ENCODE measurements at regions not wholly inside any gene's neighbourhood (a gene's known extent, or its start where the extent isn't known, plus 50 kb on each side); places are given as distances from the start of the nearest gene placed in this dataset.

DNA sequence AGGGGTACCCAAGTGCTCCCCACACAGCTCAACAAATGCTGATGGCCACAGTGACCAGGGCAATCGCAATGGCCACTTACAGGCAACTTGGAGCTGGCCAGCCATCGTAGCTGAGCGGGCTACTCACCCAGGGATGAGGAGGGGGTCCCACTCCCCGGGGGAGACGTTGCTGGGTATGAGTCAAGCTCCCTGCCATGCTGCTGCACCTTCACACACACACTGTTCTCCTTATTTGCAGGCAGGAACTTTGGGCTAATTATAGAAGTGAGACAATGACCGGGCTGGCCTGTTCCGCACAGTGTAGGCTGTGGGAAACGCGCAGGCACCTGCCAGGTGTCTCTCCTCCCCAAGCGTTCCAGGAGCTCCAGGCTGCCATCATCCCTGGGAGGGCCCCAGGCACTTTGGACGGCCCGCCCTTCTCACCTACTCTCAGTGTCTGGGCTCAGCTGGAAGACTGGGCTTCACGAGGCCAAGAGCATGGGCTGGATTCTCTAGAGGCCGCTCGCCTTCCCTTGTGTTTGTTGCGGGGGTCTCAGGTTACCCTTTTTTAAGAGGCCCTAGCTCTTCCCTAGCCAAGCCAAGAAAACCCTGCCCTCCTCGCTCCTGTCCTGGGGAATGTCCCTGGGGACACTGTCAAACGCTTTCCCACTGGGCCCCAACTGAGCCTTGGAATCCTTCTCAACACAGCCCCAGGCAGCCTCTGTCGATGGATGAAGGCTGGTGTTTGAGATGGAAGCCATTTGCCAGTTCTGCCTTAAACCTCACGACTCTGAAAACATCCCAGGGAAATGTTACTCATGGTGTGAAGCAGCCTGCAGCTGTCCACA lies 73.0 kb downstream of the RTL6 start:
- in situ Hi-C loops (cut with HindIII; ENCODE audit: low sequenced_read_pairs) = no loop called here

DNA sequence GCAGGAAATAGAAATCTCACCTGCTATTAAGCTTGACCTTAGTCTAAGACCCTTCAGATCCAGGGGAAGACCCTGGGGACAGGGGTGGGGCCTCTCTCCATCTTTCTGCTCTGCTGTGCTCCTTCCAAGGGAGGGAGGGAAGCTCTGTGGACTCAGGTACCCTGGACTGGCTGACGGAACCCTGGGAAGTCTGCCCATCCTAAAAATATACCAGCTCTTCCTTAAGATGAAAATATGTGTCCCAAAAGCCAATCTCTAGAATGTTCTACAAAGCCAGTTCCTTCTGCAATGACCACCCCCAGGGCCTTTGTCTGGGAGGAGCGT lies 73.7 kb downstream of the RTL6 start:
- in situ Hi-C loops (cut with HindIII; ENCODE audit: low sequenced_read_pairs) = no loop called here

DNA sequence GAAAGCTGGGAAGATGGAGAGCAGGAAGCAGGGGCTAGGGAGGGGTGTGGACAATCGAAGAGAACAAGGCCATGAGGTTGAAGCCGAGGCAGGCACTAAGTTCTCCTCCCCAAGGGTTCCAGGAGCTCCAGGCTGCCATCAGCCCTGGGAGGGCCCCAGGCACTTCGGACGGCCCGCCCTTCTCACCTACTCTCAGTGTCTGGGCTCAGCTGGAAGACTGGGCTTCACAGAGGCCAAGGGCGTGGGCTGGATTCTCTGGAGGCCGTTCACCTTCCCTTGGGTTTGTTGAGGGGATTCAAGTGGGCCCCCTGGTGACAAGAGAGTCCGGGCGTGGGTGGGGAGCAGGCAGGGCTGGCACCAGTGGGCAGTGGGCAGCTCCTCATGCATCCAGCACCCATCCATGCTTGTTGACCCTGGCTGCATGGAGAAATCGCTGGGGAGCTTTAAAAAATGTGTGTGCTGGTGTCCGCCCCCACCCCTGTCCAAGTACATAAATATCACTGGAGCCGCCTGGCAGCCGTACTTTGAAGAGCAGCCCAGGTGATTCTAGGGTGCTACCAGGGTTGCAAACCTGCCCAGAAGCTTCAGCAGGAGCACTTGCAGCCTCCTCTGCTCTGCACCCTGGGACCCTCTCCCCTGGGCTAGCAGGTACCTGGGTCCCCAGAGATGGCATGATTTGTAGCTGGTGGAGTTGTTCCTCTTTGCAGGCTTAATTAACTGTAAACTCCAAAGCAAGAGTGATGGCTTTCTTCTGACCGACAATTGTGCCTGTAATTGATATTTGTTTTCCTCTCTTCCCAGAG lies 74.3 kb downstream of the RTL6 start:
- in situ Hi-C loops (cut with HindIII; ENCODE audit: low sequenced_read_pairs) = no loop called here

DNA sequence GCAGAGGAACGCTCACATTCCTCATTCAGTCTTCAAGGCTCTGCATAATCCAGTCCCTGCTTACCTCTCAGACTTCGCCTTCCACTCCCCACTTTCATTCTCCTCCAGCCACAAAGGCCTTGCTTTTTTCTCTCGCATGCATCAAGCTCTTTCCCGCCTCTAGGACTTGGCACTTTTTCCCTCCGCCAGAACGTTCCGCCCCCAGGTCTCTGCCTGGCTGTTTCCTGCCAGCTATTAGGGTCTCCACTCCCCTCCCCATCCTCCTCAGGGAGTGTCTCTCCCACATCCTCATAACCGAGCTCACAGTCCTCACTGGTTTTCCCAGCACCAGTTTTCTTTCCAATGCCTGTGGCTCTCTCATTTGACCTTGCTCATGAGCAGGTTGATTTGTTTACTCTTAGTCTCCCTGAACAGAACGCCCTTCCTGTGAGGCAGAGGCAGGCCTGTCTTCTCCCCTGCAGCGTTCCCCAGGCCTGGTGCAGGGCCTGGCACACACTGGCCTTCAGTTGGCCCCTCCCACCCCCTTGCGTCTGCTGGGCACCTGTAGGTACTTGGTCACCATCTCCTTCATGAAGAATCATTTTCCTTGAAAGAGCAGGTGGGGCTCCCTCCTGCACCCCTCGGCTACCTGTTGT lies 75.2 kb downstream of the RTL6 start:
- in situ Hi-C loops (cut with HindIII; ENCODE audit: low sequenced_read_pairs) = no loop called here

DNA sequence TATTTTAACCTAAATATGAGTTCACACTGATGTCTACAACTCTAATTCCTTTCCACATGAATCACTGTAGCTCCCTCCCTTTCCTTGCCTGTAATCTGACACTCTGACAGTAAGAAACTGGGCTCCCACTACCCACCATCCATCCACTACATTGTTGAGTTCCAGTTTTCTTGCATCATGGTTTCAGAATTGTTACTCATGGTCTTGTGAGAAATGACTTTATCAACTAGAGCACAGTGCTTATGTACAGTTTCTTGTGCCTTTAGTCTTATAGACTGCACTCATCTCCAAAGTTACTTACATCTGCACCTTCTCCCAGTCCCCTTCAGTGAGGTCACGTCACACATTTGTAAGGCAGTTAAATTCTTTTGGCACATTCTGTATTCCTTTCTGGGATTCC lies 78.6 kb downstream of the RTL6 start:
- in situ Hi-C loops (cut with HindIII; ENCODE audit: low sequenced_read_pairs) = no loop called here

DNA sequence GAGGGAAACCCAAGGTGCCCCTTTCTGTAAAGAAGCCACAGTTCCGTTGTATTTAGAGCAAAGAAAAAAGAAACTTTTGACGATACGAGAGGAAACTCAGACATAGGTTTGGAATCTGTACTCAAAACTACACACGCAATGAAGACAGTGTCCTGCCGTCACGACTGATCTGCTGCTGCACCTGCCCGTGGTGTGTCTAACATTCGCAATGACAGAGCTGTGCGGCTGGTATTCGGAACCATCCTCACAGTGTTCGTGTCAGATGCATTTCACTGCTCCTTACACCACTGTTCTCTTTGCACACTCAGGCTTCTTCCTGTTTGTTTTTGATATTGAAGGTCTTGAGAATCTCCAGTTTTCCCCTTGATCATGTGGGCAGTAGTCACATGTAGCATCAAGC lies 84.8 kb downstream of the RTL6 start:
- in situ Hi-C loops (cut with HindIII; ENCODE audit: low sequenced_read_pairs) = no loop called here

DNA sequence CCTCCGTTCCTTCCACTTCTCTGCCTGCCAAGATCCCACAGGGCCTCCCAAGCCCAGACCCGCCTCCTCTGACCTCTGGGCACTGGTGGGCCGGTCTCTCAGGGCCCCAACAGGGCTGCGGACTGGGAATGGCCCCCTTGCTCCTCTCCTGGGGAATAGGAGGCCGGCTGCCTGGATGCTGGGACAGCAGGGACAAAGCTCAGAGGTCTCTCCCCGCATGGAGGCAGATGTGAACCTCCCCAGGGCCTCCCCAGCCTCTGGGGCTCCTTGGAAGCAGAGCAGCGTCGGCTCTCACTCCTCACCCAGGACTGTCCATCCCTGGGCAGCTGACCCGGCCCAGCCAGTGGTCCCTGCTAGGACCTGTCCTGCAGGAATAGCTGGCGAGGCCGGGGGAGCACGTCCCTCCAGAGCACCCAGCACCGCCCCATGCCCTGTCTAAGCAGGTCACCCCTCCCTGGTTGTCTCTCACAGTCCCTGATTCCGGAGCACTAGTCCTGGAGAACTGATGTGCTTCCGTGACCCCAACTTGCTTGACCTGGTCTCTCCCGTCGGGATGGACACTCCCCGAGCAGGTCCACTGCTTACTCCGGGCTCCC lies 85.8 kb downstream of the RTL6 start:
- in situ Hi-C loops (cut with HindIII; ENCODE audit: low sequenced_read_pairs) = no loop called here

DNA sequence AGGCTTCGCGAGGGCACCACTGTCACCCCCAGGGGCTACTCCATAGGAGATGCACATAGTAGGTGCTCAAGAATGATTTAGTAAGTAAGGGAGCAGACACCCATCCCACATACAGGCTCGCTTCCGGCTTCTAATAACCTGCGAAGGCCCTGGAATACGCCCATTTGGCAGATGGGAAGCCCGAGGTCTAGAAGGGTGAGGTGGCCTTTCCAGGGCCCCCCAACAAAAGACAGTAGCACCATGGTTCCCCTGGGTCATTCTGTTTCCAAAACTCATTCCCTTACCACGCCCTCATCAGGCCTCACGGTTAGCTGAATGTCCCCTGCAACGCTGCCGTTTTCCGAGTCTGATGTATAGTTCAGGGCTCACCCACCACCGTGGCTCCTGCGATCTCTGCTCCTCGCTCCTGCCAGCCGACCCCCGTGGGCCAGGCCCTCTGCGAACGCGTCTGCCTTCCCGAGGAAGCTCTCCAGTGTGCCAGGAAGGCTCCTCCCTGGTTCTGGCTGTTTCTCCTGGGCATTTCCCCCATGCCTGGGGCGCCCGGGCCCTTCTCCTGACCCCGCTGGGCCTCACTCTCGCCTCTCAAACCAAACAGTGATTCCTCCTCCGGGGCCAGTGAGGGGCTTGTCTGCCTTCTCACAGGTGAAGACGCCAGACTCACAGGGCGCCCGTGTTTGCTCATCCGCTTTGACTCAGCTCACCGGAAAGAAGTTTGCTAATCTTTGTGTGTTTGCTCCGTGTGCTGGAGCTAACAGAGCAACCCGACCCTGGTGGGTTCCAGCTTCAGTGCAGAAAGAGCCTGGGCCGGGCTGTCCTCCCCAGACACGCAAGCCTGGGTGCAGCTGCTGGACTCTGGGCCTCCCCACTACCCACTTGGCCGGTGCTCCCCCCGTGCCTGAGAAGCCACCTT lies 86.6 kb downstream of the RTL6 start:
- in situ Hi-C loops (cut with HindIII; ENCODE audit: low sequenced_read_pairs) = no loop called here

DNA sequence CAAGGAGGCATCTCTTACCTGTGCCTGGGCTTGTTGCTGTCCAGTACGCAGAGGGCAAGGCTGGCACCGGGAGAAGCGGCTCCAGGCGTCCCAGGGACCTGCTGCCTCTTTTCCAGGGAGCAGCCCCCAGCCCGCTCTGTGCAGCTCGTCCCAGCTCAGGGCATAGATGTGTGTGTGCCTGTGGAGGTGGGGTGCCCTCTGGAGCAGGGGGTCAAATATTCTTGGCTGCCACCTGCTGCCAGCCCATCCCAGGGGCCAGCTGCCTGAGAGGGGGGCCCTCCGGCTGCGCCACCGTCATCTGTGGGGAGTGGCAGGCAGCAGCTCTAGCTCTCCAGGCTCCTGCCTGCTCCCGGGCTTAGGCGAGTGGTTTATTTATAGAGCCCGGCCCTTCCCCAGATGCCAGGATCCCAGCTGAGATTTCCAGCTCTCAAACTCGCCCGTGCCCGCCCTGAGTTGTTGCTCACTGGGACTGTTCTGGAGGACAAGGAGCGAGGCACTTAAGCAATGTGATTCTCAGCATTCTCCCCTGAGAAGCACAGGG lies 87.5 kb downstream of the RTL6 start:
- in situ Hi-C loops (cut with HindIII; ENCODE audit: low sequenced_read_pairs) = no loop called here

DNA sequence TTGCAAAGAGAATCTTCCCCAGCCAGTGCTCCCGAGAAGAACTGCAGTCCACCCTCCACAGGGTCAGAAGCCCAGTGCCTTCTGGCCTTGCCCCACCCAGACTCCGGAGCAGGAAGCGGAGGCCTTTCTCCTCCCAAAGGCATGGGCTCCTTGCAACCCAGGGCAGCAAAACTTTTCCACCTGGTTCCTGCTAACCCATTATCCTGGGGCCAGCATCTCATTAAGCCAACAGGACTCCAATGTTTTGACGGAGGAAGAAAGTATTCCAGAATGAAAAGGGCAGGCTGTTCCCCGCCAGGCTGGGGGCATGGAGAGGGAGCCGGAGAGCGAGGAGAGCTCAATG lies 88.1 kb downstream of the RTL6 start:
- in situ Hi-C loops (cut with HindIII; ENCODE audit: low sequenced_read_pairs) = no loop called here

DNA sequence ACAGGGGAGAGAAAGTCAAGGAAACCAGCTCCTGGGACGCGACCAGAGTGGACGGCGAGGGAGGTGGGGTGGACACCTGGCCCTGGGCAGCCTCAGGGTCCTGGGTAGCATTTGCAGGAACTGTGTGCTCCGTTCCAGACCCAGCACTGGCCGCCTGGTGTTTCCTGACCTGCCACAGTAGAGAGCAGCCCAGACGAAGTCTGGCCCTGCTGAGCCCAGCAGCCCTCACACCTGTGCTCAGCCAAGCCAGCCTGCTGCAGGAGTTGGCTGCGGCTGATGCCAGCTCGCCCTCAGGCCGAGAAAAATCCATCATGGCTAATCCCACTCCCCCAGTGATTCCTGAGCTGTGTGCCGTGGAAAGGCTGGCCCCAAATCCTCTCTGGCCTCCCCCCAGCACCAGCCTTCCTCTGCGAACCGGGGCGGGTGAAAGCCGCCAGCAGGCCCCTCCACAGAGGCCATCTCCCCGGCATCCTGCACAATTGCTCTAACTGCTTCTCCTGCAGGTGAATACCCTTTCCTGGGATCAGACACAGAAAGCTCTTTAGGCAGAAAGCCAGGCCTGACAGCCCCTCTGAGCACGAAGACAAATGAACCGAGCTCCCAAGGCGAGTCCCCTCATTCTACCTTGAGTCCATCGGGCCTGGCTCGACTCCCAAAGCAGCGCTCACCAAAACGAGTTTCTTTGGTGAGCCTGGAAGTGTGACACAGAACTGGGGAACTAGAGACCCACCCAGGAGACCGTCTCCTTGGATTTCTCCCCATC lies 88.6 kb downstream of the RTL6 start:
- in situ Hi-C loops (cut with HindIII; ENCODE audit: low sequenced_read_pairs) = no loop called here

DNA sequence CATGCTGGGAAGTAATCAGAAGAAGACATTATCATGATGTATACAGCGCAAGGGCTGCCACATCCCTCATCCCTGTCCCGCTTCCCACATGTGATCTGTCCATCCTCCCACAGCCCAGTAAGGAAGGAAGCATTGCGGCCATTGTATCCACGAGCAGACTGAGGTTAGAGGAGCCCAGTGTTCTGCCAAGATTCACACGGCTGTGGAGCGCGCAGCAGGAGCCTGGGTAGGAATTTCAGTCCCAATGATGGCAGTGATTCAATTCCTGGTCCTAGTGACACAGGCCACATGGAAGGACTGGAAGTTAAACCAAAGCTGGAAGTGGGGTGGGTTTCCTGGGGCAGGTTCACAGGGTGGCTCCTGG lies 89.2 kb downstream of the RTL6 start:
- in situ Hi-C loops (cut with HindIII; ENCODE audit: low sequenced_read_pairs) = no loop called here

DNA sequence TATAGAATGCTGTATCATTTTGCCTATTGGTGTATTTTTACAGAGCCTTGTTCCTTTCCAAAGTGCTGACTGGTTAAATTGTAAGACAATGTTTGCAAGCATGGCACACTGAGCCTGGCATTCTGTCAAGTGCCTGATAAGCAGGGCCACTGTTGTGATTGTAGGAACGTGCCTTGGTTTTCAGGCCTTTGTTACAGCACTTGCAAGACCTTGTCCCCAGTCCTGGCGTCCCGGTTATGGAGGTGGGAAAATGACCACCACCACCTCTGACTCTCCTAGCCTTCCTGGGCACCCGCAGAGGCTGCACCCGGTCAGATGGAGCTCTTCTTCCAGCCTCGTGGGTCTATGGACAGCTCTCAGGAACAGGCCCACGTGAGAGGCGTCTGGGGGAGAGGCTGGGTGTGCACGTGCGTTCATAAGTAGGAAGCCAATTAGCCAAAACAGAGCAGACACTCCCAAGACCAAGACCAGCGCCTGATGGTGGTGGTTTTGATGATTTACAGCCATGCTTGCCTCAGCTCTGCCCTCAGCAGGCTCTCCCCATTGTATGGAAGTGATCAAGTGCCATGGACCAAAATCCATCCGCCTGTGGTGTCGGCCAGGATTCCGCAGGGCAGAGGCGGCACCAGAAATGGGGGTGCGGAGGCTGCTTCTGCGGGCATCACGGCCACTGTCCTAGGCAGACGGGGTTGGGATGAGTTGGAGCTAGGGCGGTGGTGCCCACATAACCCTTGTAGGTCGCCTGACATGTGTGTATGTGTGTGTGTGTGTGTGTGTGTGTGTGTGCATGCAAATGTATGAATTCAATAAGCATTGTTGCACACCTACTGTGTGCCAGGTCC lies 89.8 kb downstream of the RTL6 start:
- in situ Hi-C loops (cut with HindIII; ENCODE audit: low sequenced_read_pairs) = no loop called here

DNA sequence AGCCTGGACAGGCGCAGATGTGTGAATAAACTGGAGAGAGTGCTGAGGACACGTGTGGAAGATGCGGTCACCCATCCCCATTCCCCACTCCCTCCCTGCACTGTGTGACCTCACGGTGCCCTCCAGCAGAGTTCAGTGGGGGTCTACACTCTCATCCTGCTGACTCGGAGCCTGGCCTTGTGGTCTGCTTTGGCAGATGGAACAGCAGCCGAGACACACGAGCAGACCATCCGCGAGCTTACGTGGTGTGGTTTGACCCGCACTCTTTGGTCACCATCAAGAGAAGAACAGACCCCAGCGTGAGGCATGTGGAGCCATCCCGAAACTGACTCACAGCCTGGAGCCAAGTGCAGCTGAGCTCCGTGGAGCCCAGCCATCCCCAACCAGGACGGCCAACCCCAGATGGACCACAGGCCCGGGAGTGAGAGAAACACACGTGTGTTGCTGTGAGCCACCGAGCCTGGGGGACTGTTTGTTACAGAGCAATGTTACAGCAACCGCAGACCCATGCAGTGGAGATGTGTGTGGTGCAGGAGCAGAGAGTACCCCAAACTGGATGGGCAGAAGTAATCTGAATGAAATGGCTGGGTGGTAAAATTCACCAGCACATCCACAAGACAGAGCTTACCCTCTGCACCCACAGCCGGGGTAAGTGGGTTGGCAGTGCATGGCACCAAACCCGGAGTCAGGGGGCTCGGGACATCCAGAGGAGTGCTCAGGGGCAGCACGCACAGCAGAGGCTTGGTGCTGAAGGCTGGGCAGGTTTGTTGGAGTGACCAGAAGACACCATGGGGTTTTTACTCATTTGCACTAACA lies 90.7 kb downstream of the RTL6 start:
- in situ Hi-C loops (cut with HindIII; ENCODE audit: low sequenced_read_pairs) = no loop called here

DNA sequence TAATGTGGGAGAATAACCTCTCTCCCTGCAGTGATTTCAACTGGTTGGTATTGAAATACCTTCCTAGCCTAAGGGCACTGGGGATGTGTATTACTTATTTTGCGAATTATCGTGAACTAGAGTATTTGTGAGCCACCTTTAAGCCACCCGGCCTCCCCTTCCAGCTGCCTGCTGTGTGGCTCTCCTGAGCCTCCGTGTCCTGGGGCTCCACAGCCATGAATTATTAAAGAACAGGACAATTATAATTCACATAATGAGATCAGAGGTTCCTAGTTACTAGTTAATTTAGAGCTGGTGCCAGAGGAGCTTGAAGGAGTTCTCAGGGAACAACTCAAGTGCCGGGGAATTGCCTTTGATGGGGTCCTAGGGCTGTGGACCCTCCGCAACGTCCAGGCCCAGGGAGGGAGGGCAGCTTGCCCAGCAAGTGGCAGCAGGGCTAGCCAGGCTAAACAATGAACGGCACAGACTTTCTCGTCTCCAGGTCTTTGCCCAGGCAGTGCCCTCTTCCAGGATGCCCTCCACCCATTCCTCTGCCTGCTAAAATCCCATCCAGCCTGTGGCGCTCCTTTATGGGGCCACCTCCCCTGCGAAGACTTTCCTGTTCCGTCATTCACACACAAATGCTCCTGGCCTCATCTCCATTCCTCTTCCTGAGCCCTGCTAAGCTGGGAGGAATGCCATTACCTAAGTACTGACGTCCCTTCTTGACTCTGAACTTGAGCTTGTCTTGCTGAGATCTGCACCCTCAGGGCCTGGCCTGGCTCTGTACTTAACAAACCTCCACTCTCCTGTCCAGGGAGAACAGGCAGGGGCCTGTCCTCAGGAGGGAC lies 91.5 kb downstream of the RTL6 start:
- in situ Hi-C loops (cut with HindIII; ENCODE audit: low sequenced_read_pairs) = no loop called here

DNA sequence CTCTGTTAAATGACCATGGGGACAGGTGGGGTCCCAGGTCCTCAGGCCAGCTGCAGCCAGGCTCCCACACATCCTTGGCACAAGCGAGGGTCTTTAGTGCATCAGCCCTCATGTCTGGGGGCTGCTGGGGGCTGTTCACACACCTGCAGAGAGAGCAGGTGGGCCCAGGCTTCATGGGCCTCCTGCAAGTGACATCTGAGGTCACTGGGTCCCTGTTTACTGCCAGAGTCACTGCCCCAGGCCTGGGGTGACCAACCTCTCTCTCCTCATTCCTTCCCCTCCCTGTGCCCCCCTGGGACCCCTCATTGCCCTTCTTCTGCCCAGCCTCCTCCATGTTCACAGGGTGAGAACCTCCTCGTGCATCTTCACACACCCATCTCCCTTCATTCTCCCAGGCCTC lies 92.4 kb downstream of the RTL6 start:
- in situ Hi-C loops (cut with HindIII; ENCODE audit: low sequenced_read_pairs) = no loop called here

DNA sequence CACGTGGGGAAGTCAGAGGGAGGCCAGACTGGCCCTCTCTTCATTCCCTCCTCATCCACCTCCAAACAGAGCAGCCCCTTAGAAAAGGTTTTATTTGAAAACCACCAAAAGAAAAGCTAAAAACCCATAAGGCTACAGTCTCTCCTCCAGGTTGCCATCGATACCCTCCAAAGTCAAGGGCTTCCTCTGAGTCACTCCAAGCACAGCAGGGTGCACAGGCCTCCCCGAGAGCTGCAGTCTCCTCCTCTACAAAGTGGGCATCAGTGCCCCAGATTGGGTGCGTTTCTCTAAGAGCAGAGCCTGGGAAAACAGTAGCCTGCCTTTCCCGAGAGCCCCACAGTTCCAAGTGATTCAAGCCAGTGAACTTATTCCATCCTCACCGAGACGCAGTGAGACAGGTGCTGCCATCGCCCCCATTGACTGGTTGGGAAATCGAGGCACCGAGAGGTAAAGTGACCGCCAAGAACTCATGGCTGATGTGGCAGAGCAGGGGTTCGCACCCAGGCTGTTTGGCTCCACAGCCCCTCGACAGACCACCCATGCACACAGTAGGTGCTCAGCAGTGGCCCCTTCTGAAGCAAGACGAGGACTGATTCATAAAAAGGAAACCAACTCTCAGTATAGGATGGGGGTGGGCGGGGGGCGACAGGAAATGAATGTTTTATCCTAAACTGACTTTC lies 91.7 kb upstream of the SHISAL1 start:
- in situ Hi-C loops (cut with HindIII; ENCODE audit: low sequenced_read_pairs) = no loop called here
